ENCODE measurements at regions not wholly inside any gene's neighbourhood (a gene's known extent, or its start where the extent isn't known, plus 50 kb on each side); places are given as distances from the start of the nearest gene placed in this dataset.

- H3K36me3 ChIP-seq, result no peaks in the 10 kb centered on the region
- H3K27me3 ChIP-seq, result no peaks in the 10 kb centered on the region
- H3K9me3 ChIP-seq, result no peaks in the 10 kb centered on the region
- H3K27ac ChIP-seq, result no peak overlapping the region
- TF ChIP-seq, protein P1, sequence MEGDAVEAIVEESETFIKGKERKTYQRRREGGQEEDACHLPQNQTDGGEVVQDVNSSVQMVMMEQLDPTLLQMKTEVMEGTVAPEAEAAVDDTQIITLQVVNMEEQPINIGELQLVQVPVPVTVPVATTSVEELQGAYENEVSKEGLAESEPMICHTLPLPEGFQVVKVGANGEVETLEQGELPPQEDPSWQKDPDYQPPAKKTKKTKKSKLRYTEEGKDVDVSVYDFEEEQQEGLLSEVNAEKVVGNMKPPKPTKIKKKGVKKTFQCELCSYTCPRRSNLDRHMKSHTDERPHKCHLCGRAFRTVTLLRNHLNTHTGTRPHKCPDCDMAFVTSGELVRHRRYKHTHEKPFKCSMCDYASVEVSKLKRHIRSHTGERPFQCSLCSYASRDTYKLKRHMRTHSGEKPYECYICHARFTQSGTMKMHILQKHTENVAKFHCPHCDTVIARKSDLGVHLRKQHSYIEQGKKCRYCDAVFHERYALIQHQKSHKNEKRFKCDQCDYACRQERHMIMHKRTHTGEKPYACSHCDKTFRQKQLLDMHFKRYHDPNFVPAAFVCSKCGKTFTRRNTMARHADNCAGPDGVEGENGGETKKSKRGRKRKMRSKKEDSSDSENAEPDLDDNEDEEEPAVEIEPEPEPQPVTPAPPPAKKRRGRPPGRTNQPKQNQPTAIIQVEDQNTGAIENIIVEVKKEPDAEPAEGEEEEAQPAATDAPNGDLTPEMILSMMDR (IDR thresholded peaks at IDR 0.05), result no peak
- no peak overlapping the region for H3K4me3 ChIP-seq
- intact Hi-C loops (cut with DNase I), result no loop called here
- DNase-seq (ENCODE audit: low spot score in 2 of 2), result no peak
- H3K4me1 ChIP-seq, result no peaks in the 10 kb centered on the region
These were observed 738.8 kb upstream of the POT1 start for GRCh38 chr7:125668321-125668993.

- Histone ChIP-seq H3K36me3 (no peaks in the 10 kb centered on the region), H3K27ac (no peak overlapping the region), H3K4me1 (no peaks in the 10 kb centered on the region), H3K27me3 (no peaks in the 10 kb centered on the region), H3K4me3 (no peak overlapping the region), H3K9me3 (no peaks in the 10 kb centered on the region)
- intact Hi-C loops (cut with DNase I), result no loop called here
- TF ChIP-seq, protein P1 (IDR thresholded peaks at IDR 0.05), result no peak
- DNase-seq (ENCODE audit: low spot score in 2 of 2), result no peak
These were observed 735.0 kb upstream of the POT1 start for GRCh38 chr7:125664625-125665024.

GRCh38 chr7:125663961-125664360 lies 734.3 kb upstream of the POT1 start:
- Histone ChIP-seq H3K27ac (no peak overlapping the region), H3K27me3 (no peaks in the 10 kb centered on the region), H3K9me3 (no peaks in the 10 kb centered on the region), H3K4me1 (no peaks in the 10 kb centered on the region), H3K4me3 (no peak overlapping the region), H3K36me3 (no peaks in the 10 kb centered on the region)
- TF ChIP-seq, protein P1 (IDR thresholded peaks at IDR 0.05), result no peak
- intact Hi-C loops (cut with DNase I), result no loop called here
- no peak for DNase-seq (ENCODE audit: low spot score in 2 of 2)

- H3K9me3 ChIP-seq, result no peaks in the 10 kb centered on the region
- no peaks in the 10 kb centered on the region for H3K4me1 ChIP-seq
- no peaks in the 10 kb centered on the region for H3K27me3 ChIP-seq
- no peak for DNase-seq (ENCODE audit: low spot score in 2 of 2)
- intact Hi-C loops (cut with DNase I), result no loop called here
- H3K4me3 ChIP-seq, result no peak overlapping the region
- no peak overlapping the region for H3K27ac ChIP-seq
- H3K36me3 ChIP-seq, result no peaks in the 10 kb centered on the region
- TF ChIP-seq, protein P1 (IDR thresholded peaks at IDR 0.05), result no peak
These were observed 732.1 kb upstream of the POT1 start for GRCh38 chr7:125661677-125662076.

DNA sequence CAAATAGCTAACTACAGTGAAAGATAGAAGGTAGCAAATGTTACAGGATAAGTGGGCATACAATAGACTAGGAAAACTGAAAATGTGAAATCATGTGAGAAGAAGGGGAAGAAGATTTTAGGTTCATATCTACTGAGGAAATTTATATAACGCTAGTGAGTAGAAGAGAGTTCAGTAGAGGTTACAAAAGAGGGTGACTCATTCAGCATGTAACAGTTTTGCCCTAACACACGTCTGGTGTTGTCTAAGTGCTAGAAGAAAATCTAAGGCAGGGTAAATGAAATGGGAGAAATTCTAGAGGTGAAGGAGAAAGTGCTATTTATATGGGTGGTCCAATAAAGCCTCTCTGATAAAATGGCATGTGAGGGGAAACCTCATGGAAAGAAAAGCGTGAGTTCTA lies 731.4 kb upstream of the POT1 start:
- no peaks in the 10 kb centered on the region for H3K36me3 ChIP-seq
- no peaks in the 10 kb centered on the region for H3K4me1 ChIP-seq
- intact Hi-C loops (cut with DNase I), result no loop called here
- no peaks in the 10 kb centered on the region for H3K27me3 ChIP-seq
- H3K27ac ChIP-seq, result no peak overlapping the region
- H3K9me3 ChIP-seq, result no peaks in the 10 kb centered on the region
- no peak overlapping the region for H3K4me3 ChIP-seq
- DNase-seq (ENCODE audit: low spot score in 2 of 2), result no peak
- TF ChIP-seq, protein P1 (IDR thresholded peaks at IDR 0.05), result no peak

- Histone ChIP-seq H3K4me3 (no peak overlapping the region), H3K9me3 (no peaks in the 10 kb centered on the region), H3K27ac (no peak overlapping the region), H3K36me3 (no peaks in the 10 kb centered on the region), H3K27me3 (no peaks in the 10 kb centered on the region), H3K4me1 (no peaks in the 10 kb centered on the region)
- no peak for DNase-seq (ENCODE audit: low spot score in 2 of 2)
- intact Hi-C loops (cut with DNase I), result no loop called here
- TF ChIP-seq, protein P1 (IDR thresholded peaks at IDR 0.05), result no peak
These were observed 724.5 kb upstream of the POT1 start for GRCh38 chr7:125654076-125654475.
